ENCODE measurements at regions not wholly inside any gene's neighbourhood (a gene's known extent, or its start where the extent isn't known, plus 50 kb on each side); places are given as distances from the start of the nearest gene placed in this dataset.

GRCh38 chr1:5650283-5651026 lies 341.8 kb downstream of the NPHP4 start:
- no peak for DNase-seq (ENCODE audit: low read depth)
- H3K4me3 ChIP-seq (ENCODE audit: low read depth, low read length), result no peak overlapping the region

- no peak overlapping the region for H3K4me3 ChIP-seq (ENCODE audit: low read depth, low read length)
- DNase-seq (ENCODE audit: low read depth), result no peak
Observed at GRCh38 chr1:5649795-5650194, 342.4 kb downstream of the NPHP4 start.

- no peak for DNase-seq (ENCODE audit: low read depth)
Observed at GRCh38 chr1:5649166-5649551, 343.1 kb downstream of the NPHP4 start.

DNA sequence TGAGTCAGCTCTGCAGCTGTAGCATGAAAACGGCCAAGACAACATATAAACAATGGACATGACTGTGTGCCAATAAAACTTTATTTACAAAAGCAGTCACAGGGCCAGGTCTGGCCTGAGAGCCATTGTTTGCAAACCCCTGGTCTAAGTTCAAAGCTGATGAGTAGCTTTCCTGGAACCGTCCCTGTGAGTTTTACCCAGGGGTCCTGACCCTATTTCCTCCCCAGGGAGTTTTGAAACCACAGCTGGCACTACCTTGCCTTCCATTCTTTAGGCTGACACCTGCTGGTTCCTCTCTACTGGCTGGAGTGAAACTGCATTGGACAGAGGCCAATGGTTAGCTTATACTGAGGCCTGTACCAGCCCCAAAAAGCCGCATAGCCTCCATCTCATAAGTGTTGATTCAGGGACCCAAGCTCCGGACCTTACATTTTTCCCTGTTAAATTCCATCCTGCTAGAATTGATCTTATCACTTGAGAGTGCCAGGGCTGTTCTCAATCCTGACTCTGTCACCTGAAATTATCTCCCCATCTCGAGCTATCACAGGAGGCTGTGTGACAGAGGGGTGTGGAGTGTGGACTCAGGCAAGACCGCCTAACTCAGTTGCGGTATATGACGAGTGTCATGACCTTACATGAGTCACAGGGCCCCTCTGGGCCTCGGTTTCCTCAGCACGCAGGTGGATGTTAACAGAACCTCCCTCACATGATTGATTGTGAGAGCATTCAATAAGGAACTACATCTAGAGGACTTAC lies 343.6 kb downstream of the NPHP4 start:
- no peak overlapping the region for H3K4me3 ChIP-seq (ENCODE audit: low read depth, low read length)
- DNase-seq (ENCODE audit: low read depth), result no peak

More at GRCh38 chr1:5649166-5649551, 343.1 kb downstream of the NPHP4 start:
- H3K4me3 ChIP-seq (ENCODE audit: low read depth, low read length), result no peak overlapping the region

DNA sequence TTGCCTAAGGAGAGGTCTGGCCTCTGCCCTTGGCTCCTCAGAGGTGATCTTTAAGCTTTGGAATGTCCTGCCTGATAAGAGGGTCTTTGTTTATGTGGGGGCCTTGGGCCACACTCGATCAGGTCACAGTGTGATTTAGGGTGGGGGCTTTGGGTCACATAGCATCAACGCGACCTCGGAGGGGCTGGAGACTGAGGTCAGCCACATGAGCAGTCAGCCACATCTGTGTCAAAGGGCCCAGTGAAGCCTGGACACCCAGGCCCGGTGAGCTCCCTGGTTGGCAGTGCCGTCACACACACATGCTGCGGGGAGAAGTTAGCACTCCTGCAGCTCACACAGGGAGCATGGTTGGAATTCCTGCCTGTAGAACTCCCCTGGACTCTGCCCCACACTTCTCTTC lies 345.0 kb downstream of the NPHP4 start:
- DNase-seq (ENCODE audit: low read depth), result no peak
- no peak overlapping the region for H3K4me3 ChIP-seq (ENCODE audit: low read depth, low read length)

GRCh38 chr1:5646486-5647149 lies 345.6 kb downstream of the NPHP4 start:
- DNase-seq (ENCODE audit: low read depth), result no peak
- no peak overlapping the region for H3K4me3 ChIP-seq (ENCODE audit: low read depth, low read length)

- H3K4me3 ChIP-seq (ENCODE audit: low read depth, low read length), result no peak overlapping the region
- DNase-seq (ENCODE audit: low read depth), result no peak
Observed at GRCh38 chr1:5645929-5646328, 346.3 kb downstream of the NPHP4 start.

DNA sequence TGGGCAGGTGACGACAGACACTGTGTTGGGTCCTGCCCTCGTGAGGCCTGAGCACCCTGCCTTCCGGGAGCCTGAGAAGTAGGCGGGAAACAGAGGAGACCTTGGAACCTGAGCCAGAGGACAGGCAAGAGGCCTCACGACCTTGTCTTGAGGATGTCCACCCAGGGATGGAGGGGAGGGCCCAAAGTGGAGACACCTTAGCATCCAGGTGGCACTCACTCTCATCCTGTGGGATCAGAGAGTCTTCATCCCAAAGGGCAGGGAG lies 347.2 kb downstream of the NPHP4 start:
- no peak for DNase-seq (ENCODE audit: low read depth)
- H3K4me3 ChIP-seq (ENCODE audit: low read depth, low read length), result no peak overlapping the region

DNA sequence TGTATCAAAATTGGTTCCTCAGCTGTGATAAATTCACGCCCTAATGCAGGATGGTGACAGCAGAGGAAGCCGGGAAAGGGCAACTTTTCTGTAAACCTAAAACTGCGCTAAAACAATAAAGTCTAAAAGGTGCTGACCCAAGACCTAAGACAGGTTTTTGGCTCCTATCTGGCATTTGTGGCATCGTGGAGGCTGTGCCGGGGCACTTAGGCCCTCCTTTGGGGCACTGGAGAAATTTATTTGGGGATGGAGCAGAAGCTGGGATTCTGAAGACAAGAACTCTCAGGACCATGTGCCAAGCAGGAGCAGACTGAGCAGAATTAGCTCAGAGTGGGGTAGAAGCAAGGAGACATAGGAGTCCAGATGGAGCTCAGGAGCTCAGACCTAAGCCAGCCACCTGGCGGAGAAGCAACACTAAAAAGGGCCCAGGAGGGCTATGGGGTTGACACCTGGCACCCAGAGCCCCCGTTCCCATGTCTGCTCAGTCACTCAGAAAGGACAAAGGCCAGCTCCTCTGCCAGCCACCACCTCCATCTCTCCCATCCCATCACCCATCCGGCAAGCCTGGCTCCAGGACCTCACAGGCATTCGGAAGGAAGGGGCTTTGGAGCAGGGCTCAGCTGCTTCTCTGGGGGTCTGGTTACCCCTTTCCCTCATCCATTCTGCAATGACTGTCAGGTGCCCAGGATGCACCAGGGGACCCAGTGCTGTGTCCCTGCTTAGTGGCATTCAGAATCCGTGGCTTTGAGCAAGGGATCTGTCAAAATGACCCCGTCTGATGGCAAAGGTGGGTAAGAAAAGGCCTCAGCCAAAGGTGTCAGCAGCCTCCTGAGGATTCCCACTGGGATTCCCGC lies 347.7 kb downstream of the NPHP4 start:
- no peak overlapping the region for H3K4me3 ChIP-seq (ENCODE audit: low read depth, low read length)
- no peak for DNase-seq (ENCODE audit: low read depth)

DNA sequence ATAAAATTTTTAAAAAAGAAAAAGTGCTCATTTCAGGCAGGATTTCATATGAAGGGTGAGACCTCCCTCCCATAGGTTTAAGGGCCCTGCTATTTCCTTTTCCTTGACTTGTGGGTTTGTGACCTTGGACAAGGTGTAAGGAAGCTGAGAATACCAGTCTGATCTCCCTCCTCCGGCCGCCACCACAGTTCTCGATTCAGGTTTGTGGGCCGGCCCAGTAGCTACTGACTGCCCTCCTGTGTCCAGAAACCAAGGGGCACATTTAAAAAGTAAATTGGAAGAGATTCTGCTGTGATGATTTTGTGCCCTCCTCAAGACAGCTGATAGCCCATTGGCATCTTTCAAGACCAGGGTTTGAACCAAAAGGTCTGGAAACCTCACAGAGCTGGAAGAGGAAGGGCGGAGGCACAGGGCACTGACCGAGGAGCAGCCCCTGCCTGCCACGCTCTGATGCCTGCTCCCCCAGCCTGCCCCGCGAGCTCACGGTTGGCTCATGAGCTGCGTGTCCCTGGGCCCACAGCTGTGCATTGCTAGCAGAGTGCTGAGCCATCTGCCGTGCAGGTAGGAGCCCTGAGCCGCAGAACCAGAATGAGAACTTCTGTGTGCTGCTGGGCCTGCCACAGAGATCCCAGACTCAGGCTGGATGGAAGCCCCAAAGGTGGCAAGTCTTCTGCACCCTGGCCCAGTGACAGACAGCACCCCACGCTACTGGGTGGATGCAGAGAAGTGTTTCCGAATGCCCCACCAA lies 348.7 kb downstream of the NPHP4 start:
- DNase-seq (ENCODE audit: low read depth), result no peak
- no peak overlapping the region for H3K4me3 ChIP-seq (ENCODE audit: low read depth, low read length)

DNA sequence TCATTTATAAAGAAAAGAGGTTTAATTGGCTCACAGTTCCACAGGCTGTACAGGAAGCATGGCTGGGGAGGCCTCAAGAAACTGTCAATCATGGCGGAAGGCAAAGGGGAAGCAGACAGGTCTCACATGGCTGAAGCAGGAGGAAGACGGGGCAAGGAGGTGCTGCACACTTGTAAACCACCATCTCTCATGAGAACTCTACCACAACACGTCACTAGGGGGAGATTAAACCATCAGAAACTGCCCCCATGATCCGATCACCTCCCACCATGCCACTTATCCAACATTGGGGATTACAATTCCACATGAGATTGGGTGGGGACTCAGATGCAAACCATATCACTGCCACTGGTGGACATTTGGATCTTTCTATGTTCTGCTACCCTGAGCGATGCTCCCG lies 351.4 kb downstream of the NPHP4 start:
- H3K4me3 ChIP-seq (ENCODE audit: low read depth, low read length), result no peak overlapping the region
- DNase-seq (ENCODE audit: low read depth), result no peak

GRCh38 chr1:5639106-5639722 lies 353.0 kb downstream of the NPHP4 start:
- H3K4me3 ChIP-seq (ENCODE audit: low read depth, low read length), result no peak overlapping the region
- DNase-seq (ENCODE audit: low read depth), result no peak

- DNase-seq (ENCODE audit: low read depth), result no peak
- H3K4me3 ChIP-seq (ENCODE audit: low read depth, low read length), result no peak overlapping the region
Observed at GRCh38 chr1:5638582-5638981, 353.6 kb downstream of the NPHP4 start.

- no peak for DNase-seq (ENCODE audit: low read depth)
- H3K4me3 ChIP-seq (ENCODE audit: low read depth, low read length), result no peak overlapping the region
Observed at GRCh38 chr1:5637171-5637570, 355.1 kb downstream of the NPHP4 start.

GRCh38 chr1:5634893-5635292 lies 357.3 kb downstream of the NPHP4 start:
- H3K4me3 ChIP-seq (ENCODE audit: low read depth, low read length), result no peak overlapping the region

GRCh38 chr1:5632814-5633213 lies 359.4 kb downstream of the NPHP4 start:
- no peak for DNase-seq (ENCODE audit: low read depth)
- no peak overlapping the region for H3K4me3 ChIP-seq (ENCODE audit: low read depth, low read length)

More at GRCh38 chr1:5634893-5635292, 357.3 kb downstream of the NPHP4 start:
- no peak for DNase-seq (ENCODE audit: low read depth)

GRCh38 chr1:5632224-5632623 lies 360.0 kb downstream of the NPHP4 start:
- no peak for DNase-seq (ENCODE audit: low read depth)
- no peak overlapping the region for H3K4me3 ChIP-seq (ENCODE audit: low read depth, low read length)

GRCh38 chr1:5628416-5628815 lies 363.8 kb downstream of the NPHP4 start:
- no peak for DNase-seq (ENCODE audit: low read depth)
- H3K4me3 ChIP-seq (ENCODE audit: low read depth, low read length), result no peak overlapping the region

GRCh38 chr1:5623399-5623798 lies 368.8 kb downstream of the NPHP4 start:
- DNase-seq (ENCODE audit: low read depth), result no peak
- no peak overlapping the region for H3K4me3 ChIP-seq (ENCODE audit: low read depth, low read length)
